ENCODE measurements at regions not wholly inside any gene's neighbourhood (a gene's known extent, or its start where the extent isn't known, plus 50 kb on each side); places are given as distances from the start of the nearest gene placed in this dataset.

DNA sequence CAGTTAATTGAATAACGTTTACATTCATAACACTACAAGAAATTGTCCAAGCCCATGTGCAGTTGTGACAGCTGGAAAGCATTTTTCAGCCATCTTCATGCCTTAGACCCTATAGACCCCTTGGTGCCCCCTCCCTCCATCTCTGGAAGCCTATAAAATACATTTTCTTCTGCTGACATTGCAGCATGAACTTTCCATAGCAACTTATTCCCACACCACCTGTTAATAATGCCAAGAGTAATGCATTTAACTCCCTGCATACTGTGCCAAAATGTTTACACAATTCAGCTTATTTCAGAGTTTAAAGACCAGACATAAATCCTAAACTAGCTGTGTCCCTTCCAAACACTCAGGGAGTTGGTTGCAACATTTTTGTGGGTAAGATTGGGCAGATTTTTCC, 143.0 kb upstream of the ARHGAP20 start:
- TF ChIP-seq, protein P1, sequence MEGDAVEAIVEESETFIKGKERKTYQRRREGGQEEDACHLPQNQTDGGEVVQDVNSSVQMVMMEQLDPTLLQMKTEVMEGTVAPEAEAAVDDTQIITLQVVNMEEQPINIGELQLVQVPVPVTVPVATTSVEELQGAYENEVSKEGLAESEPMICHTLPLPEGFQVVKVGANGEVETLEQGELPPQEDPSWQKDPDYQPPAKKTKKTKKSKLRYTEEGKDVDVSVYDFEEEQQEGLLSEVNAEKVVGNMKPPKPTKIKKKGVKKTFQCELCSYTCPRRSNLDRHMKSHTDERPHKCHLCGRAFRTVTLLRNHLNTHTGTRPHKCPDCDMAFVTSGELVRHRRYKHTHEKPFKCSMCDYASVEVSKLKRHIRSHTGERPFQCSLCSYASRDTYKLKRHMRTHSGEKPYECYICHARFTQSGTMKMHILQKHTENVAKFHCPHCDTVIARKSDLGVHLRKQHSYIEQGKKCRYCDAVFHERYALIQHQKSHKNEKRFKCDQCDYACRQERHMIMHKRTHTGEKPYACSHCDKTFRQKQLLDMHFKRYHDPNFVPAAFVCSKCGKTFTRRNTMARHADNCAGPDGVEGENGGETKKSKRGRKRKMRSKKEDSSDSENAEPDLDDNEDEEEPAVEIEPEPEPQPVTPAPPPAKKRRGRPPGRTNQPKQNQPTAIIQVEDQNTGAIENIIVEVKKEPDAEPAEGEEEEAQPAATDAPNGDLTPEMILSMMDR (IDR thresholded peaks at IDR 0.05): no peak
- no peak for TF ChIP-seq EZH2phosphoT487 (IDR thresholded peaks at IDR 0.05)
